ENCODE measurements at regions not wholly inside any gene's neighbourhood (a gene's known extent, or its start where the extent isn't known, plus 50 kb on each side); places are given as distances from the start of the nearest gene placed in this dataset.

DNA sequence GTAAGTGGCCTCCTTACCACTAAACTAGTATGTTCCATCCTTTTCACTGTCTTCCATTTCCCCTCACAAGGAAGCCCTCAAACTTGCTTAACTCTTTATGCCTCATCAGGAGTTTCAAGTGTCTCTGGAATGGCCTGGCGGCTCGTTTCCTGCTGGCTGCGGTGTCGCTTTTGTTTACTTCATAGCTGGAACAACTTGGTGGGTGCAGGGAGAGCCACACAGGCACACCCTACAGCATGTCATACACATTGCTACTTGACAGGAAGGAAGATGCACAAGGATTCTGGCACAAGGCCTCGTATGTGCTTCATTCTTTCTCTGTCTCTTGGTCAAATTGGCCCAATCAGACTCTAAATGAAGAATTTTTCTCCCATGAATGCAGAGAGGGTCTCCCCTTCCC is 488.3 kb downstream of the FOXO1 start:
- DNase-seq = no peak

DNA sequence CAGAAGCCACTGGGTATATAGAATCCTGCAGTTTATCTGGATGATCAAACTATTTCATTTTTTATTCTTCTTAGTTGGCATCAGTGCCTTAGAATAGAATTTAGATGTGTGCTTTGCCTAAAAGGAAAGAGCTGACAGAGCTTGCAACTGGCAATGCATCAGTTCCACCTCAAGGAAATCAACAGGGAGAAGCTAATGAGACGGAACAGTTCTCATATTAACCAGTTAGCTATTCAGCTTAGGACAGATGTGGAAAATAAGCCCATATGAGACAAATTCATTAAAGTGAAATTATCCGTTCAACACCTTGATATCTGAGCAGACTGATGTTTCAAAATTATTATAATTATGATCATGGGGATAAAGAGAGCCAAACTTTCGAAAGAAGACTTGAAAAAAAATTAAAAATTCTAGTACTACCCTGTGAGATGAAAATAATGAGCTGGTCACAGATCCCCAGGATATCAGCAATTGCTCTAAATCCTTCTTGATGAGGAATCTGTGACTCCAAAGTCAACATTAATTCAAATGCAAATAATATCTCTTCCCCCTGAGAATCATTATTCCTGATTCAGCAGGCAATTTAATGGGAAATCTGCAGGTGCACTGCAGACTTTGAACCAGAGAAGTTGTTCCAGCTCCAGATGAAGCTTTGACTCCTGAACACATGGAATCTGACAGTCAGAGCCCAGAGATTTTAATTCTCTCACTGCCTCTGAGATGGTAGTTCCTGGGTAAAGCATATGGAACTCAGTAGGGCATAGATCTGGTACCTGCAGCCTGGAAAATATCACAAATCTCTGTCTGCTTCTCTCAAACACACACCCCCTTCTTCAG is 486.8 kb downstream of the FOXO1 start:
- DNase-seq = no peak

DNA sequence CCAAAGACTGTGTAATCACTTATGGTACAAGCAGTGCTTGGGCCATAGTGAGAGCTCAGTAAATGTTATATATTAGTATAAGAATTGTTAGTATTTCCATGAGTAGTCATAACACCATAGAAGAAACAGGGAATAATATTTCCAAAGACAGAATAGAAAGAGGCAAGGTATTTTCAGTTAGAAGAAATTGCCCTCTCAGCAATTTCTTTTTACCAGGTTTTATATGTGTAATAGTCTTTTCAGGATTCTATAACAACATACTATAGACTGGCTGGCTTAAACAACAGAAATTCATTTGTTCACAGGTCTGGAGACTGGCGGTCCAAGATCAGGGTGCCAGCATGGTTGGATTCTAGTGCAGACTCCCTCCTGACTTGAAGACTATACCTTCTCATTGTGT is 485.7 kb downstream of the FOXO1 start:
- no peak for DNase-seq

DNA sequence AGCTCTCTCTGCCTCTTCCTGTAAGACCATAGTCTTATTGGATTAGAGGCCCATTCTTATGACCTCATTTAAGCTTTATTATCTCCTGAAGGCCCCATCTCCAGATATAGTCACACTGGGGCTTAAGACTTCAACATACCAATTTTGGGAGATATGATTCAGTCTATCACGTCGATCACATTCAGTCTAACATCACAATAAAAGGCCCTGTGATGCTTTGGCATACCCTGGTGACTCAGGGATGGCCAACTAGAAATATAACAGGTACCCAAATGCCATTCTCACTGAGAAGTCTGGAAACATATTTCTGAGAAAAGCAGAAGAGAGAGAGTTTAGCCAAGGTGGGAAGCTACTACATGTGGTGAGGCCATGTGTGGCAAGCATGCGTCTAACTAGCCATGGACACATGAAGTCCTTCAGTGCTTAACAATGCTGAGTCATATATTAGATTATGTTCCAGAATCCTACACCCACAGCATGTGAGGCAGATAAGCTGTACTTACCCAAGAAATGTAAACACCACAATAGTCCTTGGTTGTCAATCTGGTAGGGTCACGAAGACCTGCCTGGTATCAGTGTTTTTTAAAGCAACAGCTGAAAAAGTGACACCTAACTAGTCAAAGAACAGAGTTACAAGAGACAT is 485.1 kb downstream of the FOXO1 start:
- DNase-seq = no peak

DNA sequence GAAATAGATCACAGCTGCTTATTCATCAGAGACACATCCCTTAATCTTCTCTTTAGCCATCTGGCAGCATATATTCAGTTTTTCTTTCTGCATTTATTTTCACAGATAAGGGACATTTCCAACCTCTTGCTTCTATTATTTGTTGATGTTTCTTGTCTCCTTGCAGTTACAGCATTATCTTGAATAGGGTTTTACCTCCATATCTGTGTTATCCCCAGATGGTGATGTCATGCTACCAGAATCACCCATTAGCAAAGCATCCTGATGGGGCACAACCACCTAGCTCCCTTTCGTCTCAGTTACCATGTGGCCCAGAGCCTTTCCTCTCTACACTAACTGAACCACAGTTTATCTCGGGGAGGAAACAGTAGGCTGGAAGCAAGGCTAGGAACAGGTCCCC is 483.9 kb downstream of the FOXO1 start:
- DNase-seq = no peak

DNA sequence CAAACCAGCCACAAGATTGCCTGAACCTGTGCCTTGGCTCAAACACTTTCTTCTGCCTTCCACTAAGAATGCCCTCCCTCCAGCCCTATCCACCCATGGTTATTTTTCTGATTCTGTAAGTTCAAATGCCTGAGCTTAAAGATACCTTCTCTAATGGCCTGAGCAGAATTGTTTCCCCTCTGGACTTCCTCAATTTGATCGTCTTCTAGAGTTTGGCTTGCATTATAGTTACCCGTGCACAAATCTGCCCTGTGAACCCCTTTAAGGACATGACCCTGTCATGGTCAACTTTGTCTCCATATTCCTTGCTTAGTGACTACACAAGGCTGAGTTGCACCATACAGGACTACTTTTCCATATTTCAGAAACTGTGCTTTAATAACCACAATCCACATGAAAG is 481.0 kb downstream of the FOXO1 start:
- DNase-seq = no peak

DNA sequence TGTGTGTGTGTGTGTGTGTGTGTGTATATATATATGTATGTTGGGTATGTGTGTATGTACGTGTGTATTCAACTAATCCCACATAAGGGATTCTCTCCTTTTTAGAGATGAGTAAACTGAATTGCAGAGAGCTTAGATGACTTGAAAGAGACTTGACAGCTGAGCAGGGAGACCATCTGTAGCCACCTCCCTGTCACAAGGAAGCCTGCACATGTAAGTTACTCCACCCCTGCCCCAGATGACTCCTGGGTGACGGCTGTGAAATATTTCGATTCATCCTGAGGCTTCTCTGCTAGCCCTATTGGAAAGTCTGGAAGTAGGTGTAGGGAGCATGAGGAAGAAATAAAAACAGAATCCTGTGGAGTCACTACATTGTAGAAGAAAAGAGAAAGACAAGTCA is 480.4 kb downstream of the FOXO1 start:
- no peak for DNase-seq

DNA sequence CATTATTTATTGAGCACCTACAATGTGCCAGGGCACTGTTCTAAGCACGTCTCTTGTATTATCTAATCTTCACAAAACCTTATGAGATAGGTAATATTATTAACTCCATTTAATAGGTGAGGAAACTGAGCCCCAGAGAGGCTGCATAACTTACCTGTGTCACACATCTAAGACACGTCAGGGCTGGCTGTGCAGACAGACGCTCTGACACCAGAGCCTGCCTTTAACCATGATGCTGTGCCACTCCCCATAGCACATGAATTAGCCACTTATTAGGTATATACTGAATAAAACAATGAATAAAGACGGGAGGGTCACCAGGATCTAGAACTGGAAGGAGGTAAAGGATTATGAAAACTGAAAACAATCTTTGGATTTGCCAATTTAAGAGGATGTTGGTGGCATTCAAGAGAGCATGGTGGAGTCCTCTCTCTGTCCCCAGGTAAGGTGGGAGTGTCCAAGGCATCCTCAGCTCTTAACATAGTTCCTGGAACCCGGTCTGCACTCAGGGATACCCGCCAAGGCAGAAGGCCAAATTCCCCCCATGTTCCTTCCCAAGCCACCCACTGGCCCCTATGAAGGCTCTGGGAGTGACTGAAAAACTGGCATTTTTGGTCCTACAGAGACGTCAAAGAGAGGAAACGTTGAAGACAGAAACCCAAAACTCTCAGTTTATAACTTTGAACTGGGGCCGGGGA is 479.7 kb downstream of the FOXO1 start:
- no peak for DNase-seq

DNA sequence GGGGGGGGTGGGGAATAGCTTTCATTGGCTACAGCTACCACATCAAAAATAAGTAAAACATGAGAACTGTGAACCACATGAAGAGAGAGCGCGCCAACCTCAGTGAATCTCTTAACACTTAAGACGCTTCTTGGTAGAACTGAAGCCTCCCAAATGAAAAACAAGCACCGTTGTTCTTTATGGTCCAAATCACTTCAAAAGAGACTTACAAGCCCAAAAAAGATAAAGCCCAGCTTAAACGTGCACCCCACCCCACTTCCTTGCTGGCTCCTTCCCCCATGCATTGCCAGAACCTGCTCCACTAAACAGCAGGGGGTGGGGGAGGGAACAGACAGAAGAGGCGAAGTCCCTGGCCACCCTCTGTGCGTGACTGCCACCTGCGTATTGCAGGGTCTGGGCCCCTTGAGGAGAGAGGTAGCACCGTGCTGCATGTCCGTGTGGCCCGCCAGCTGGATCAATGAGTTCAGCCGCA is 479.1 kb downstream of the FOXO1 start:
- no peak for DNase-seq

DNA sequence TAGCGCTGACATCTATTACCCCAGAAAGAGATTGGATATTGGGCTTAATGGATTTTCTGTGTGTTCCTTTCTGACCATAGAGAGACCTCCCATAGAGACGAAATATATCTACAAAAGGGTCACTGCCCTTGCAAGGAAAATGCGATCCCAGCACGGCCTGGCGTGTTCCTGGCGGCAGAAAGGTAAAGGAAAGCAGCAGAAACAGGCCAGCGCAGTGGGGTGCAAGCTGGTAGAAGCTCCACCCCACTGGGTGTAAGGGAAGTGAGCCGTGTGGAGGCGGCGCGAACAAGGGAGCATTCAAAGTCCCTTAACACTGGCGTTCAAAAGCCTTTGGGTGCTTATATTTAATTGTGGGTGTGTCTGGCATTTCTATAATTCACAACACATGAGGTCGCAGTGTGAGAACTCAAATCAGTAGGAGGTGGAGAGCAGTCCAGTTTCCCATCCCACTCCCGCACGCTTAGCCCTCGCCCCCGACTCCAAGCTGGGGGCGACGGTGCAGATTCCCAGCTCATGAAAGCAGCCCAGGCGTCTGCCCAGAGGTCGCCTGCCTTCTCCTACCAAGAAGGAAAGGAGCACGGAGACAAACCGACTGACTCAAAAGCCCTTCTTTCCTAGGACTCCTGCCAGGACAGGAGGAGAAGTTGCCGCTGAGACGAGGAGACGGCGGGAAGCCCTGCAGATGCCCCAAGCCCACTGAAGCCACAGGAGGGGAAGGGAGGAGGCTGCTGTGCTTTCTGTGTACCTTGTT is 478.4 kb downstream of the FOXO1 start:
- no peak for DNase-seq

- no peak for DNase-seq
Measured at GRCh38 chr13:40189426-40189825, 477.0 kb downstream of the FOXO1 start.

DNA sequence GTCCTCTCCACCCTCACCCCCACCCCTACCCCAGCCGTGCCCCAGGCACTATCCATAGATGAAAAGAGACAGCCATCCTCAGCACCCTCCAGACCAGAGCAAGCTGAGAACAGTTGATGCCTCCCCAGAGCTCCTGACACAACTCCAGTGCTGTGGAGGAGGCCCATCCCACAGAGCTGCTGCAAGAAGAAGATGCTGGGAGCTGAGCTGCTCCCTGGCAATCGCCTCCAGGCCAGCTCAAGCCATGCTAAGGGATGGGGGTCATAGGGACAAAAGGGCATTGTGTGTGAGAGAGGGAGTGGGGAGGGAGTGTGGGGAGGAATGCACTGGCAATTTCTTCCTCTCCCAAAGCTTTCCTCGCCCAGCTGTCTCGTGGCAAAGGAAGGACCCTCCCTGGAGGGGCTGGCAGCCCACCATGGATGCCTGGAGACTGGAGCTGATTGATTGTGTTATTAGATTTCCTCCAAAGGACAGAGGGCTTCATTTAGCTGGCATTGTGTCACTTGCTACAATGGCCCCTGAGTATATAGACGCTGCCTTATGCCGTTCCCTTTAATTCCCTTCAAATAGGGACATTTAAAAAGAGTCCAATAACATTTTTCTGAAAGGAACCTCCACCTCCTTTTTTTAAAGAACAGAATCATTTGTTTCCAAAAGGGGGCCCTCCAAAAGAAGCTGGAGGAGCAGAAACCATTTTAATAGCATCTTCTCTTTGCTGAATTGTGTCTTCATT is 476.4 kb downstream of the FOXO1 start:
- DNase-seq = no peak

DNA sequence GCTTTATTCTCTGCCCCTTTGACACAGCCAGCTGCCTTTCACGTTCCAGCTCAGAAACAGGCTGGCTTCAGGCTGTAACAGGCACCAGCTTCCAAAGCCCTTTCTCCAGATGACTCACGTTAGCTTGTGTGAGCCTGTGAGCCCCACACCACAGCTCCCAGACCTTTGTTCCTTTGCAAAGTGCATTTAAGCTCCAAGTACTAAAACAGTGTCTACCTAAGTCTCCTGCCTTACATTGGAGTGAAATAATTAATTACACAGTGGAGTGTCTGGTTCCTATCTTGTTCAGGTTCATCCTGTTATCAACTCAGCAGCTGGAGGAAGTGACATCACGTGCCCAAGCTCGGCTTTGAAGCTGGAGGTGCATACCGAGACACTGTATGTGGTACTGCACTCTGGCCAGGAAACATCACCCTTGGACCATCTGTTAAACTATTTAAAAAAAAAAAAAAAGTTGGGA is 475.8 kb downstream of the FOXO1 start:
- no peak for DNase-seq

DNA sequence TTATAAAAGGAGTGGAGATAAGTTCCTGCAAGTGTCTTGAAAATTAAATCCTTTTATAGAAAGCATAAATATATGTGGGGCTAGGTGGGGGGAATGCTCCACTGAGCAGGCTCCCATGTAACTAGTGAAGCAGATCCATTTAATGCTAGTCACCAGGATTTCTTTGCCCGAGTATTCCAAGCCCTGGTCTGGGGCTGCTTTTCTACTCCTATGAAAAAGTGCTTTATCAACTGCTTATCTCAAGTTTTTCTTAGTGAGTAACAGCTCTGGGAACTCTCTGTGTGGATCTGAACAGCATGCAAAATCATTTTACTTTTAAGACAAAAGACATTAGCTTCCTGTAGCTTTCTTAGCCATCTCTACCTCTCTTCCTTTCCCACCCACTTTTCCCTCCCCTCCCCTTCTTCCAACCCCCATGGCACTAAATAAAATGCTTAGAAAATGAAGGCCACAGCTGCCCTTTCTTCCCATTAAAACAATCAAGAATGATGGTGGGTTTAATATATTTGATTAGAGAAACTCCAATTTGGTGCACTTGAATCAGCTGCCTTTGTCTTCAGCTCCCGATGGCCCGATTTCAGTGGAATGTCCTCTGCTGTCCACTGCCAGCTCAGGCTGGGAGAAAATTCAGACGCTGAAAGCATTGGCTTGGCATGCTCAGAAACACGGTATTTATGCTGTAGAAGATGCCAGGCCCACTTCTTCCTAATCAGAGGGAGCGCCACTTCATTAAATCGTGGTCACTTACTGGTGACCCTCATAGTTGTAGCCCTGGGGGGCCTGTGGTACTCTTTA is 475.1 kb downstream of the FOXO1 start:
- no peak for DNase-seq

GRCh38 chr13:40192452-40192851 is 474.0 kb downstream of the FOXO1 start:
- no peak for DNase-seq

DNA sequence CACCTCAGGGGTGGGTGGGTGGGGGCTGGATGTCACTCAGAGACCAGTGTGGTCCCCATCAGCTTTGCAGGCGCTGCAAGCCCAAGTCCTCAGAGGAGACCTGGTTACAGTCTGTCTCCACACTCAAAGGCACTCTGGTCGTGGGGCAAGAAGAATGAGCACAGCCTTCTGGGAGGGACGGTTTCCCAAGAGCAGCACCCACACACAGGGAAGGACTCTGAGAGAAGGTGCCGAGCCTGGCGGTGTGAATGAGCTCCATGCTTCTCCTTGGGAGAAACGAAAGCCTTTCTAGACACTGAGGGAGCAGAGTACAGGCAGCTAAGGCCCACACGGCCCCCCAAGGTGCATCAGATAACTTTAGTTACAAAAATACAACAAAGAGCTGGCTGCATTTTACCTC is 473.6 kb downstream of the FOXO1 start:
- DNase-seq = no peak

DNA sequence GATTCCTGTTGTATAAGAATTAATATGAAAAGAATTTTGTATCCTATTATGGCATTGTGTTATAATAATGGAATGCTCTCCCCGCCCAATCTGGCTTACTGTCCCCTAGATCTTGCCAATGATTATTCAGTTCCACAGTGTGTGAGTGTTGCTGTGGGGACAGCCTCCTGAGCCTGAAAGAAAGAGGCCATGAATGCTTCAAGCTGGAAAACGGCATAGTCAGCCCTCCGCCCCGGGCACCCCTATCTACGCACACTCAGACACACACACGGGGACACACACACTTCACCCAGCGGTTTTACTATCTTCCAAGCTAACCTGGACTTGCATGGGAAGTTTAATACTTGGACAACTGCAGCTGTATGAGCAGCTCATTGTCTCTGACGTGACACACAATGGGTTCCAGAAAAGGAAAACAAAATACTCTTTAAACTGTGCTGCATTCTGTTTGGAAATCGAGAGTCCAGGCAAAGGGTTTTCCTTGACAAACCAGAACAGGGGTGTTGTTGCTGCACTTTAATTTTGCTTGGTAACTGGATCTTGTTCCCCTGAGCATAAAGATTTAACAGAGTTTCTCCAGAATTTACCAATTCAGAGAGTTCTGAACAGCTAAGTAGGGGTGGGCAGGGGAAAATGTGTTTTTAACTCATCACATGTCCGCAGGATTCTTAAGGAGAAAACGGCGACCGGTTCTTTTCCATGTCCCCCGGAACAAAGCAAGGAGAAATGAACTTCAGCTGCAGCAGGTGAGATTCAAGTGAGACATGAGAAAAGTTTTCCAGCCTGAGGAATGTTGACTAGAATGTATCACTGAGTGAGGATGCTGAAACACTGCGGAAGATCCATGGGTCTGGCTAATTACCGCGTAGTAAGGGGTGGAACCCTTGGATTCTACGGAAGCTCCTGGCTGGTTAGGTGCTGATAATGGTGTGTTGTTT is 472.9 kb downstream of the FOXO1 start:
- DNase-seq = no peak

GRCh38 chr13:40194224-40194806 is 472.1 kb downstream of the FOXO1 start:
- DNase-seq = no peak

DNA sequence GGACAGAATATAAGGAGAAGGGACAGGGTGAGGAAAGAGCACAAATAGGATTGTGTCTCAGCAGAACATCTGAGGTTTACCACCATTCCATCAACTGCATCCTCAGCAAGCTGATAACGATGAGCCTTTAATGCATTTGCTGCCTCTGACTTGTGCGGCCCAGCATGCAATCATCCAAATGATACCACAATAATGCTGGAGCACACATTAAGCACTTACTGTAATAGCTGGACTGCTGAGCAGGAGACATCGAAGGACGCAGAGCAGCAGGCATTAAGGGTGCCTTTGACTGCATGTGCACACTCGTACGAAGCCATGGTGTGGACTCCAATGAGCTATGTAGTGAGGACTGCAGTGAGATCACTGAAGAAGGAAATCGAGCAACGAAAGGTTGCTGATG is 469.4 kb downstream of the FOXO1 start:
- no peak for DNase-seq

Measured in SHP77 treated with DMSO at 0.1 percent for 48 hours (cell line).